Renal pelvis (tissue), 1 donor: ENCODE measurements at regions not wholly inside any gene's neighbourhood (a gene's known extent, or its start where the extent isn't known, plus 50 kb on each side); places are given as distances from the start of the nearest gene placed in this dataset.
A peak's percentile ranks its signal among the peaks of the same experiment; 100 is the strongest.
"Not testable (repeated sequence)": the region's sequence is repeated elsewhere in the genome, so short reads cannot be mapped to it uniquely, and the experiment has no call there.

Source experiments
- DNase-seq: peaks from one replicate; pipeline ENCODE4 v3.0.0-alpha.2; 2013

GRCh38 chr7:101708223-101708622 is 79.1 kb upstream of the MYL10 start:
- no peak for DNase-seq

GRCh38 chr7:101712652-101713051 is 83.6 kb upstream of the MYL10 start:
- no peak for DNase-seq

- no peak for DNase-seq
These were observed 85.0 kb upstream of the MYL10 start for GRCh38 chr7:101714097-101714496.

GRCh38 chr7:101717628-101718357 is 88.7 kb upstream of the MYL10 start:
- DNase-seq, result no peak

DNA sequence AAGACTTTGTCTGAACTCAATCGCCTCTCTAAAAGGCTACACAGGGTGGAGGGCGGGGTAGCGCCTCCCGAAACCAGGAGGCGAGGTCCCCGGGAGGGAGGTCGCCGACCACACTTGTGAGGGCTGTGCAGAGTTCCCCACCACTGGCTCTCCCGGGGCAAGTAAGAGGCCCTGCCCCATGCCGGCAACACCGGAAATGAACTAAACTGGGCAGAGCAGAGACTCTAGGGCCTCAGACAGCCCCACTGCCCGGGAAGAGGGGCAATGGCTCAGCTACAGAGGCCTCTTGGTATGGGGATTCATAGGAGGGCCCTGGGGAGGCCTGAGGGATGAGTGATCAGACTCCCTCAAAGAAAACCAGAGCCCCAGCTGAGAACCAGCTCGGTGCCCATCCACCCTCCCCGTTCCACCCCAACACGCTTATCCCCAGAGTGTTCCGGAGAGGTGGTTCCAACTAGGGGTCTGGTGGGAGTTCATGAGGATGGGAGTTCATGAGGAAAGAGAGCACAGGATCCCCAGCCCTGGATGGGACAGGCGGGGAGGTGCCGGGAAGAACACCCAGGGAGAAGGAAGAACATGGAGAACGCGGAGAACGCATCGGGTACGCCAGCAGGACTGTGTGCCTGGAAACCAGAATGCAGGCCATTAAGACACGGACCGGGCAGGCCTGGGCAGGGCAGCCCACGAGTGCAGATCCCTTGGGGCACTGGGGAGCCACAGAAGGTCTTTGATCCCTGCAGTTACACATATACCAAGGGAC is 89.4 kb upstream of the MYL10 start:
- no peak for DNase-seq

DNA sequence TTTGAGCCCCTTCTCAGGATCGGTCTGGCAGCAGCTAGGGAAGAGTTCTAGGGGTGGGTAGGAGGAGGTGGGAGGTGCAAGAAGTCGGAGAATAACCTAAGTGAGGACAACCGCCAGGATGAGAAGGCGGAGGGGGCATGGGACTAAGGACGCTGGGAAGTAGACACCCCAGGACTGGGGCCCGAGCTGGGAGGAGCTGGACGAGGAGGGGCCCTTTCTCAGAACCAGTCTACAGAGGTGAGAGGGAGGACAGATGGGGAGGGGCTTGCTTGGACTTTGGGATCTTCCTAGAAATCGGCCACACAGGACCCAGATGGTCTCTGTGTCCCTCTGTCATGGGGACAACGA is 90.0 kb upstream of the MYL10 start:
- no peak for DNase-seq

GRCh38 chr7:101720324-101720723 is 91.2 kb upstream of the MYL10 start:
- no peak for DNase-seq

DNA sequence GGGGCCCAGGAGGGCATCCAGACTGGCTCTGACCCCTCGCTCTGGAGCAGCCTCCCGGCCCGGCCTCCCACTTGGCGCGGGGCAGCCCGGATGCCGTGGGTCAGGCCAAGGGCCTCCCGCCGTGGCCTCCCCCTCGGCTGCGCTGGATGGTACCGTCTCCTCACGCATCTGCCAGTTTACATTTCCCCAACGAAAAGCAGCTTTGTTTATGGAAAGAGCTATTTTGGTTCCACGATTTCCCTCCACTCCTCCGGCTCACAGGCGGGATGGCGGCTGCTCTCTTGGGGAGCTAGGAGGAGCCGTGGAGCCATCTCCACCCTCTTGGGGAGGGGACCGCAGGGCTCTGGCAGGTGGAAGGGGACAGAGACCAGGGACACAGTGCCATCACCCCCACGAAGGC is 93.2 kb upstream of the MYL10 start:
- DNase-seq, result no peak

DNA sequence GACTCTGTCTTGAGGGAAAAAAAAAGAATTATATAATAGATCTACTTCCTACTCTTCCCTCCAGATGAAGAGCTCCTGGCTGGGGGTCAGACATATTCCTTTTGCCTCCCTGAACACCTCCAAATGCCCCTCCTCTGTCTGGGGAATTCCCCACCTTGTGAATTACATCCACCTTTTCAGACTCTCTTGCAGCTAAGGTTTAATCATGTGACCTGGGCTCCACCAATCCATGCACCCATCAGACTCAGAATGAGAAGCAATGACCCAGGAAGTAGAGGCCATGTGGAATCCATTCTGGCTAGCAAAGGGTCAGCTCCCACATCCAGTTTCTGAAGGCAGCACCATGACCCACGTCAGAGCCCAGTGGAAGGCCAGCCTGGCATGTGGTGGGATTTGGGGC is 93.6 kb upstream of the CUX1 start:
- DNase-seq, result no peak

DNA sequence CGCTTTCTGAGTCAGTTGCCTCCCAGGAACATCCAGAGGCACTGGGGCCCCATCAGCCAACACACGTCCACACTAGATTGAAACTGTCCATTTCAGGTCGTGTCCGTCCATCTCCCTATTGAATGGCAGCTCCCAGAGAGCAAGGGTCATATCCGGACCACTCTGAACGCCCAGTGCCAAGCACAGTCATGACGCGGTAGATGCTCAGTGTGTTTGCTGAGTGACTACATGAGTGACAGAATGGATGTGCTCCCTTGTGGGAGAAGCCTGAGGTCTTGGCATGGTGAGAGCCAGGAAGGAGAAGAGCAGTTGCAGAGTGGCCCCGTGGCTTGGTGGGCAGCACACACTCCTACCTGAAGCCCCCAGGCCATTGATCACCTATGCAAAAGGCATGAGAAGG is 92.5 kb upstream of the CUX1 start:
- DNase-seq, result no peak

DNA sequence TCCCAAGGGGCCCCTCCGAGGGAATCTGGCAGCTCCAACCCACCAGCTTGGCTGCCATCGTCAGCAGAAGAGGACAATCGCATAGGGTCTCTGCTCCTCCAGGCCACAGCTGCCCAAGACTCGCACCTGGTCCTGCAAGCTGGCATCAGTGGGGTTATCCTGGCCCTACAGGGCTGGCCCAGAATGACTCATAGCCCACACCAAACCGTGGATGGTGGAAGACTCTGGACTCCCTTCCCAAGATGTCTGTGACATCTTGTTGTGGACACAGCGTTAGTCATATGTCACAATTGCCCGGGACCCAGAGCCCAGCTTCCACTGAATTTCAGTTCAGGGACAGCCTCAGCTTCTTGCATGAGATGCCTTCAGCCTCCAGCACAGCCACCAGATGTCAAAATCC is 91.5 kb upstream of the CUX1 start:
- DNase-seq, result no peak

GRCh38 chr7:101727184-101727583 is 90.2 kb upstream of the CUX1 start:
- DNase-seq, result no peak

DNA sequence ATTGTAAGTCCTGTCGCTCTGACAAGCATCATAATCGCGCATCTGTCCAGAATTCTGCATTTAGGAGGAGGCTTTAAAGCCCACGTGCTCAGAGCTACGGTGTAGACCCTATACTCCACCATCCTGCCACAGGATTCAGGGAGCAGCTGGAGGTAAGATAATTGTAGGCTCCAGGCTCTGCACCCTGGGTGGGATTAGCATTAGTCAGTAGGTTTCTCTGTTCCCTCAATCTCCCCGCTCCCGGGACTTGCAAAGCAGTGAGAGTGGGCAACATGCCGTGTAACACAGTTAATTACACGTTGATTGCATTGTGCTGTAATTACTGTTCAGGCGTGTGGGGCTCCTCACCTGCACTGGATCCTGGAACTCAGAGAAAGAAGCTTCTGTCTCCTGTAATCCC is 89.3 kb upstream of the CUX1 start:
- no peak for DNase-seq

DNA sequence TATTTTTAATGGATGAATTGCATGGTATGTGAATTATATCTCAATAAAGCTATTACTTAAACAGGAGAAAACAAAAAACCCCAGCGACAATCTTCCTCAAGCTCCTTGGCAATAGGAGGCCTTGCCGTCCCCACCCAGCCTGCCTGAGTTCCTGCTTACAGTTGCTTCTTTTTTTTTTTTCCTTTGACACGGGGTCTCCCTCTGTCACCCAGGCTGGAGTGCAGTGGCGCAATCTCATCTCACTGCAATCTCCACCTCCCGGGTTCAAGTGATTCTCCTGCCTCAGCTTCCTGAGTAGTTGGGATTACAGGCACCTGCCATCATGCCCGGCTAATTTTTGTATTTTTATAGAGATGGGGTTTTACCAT is 88.6 kb upstream of the CUX1 start:
- not testable (repeated sequence) for DNase-seq

- peak; percentile 51 for DNase-seq
These were observed 88.1 kb upstream of the CUX1 start for GRCh38 chr7:101729241-101729883.

DNA sequence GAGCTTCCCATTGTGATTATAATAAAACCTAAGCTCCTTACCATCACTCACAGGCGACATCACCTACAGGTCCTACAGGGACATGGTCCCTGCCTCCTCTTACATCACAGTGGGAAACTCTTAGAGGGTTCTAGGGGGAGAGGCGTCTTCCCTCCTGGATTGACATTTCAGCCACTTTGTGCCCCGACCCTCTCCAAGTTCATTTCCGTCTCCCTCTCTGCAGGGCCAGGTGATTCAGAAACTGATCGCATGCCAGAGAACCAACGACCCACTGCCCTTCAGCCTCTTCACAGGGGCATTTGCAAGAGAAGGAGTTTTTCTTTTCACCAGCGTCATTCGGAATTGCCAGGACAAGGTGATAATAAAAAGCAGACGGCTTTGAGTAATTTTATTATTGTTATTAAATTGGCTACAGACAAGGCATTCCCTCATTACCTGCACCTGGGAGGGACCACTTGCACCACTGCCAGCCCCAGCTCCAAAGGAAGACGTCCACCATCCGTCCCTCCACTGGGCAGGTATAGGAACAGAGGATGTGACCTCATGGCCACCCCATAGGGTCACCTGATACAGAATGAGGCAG is 85.8 kb upstream of the CUX1 start:
- no peak for DNase-seq

GRCh38 chr7:101733713-101734475 is 83.5 kb upstream of the CUX1 start:
- peak; percentile 84 for DNase-seq

DNA sequence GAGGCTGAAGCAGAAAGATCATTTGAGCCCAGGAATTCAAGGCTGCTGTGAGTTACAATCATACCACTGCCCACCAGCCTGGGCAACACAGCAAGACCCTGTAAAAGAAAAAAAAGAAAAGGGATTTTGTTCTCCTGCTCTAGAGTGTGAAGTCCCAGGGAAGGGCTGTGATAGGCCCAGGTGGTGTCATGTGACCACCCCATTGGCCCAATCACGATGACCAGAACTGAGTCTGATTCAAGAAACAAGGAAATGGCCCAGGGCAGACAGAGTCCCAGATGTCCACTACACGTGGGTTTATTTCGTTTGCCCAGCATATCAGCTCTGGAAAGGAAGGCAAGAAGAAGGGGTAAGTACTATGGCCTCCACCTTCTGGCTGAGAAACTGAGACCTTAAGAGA is 81.3 kb upstream of the CUX1 start:
- no peak for DNase-seq

- no peak for DNase-seq
These were observed 77.5 kb upstream of the CUX1 start for GRCh38 chr7:101739775-101740398.

DNA sequence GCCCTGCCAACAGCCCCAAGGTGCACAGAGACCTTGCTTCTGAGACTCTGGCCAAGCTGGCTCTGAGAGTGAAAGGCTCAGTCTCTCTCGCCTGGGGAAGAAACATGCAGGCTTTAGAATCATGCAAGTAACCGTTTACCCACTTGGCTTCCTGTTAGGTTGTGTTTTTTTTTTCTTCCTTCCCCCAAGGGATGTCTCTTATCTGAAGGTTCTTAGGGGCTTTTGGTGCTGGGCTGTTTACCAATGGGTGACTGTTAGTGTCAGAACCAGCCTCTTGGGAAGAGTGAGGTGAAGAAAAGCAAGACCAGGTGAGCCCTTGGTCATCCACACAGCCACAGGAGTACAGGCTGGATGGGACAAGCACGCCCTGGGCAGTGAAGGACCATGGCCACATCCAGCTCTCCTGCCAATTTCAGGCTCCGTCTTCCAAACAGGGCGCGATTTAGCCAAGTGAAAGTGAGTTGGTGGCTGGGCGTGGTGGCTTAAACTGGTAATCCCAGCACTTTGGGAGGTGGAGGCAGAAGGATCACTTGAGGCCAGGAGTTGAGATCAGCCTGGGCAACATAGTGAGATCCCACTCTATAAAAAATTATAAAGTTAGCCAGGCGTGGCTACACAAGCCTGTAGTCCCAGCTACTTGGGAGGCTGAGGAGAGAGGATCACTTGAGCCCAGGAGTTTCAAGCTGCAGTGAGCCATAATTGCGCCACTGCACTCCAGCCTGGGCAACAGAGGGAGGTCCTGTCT is 76.3 kb upstream of the CUX1 start:
- DNase-seq, result no peak
